ENCODE measurements at regions not wholly inside any gene's neighbourhood (a gene's known extent, or its start where the extent isn't known, plus 50 kb on each side); places are given as distances from the start of the nearest gene placed in this dataset.

GRCh38 chr13:84303035-84303434 is 420.8 kb upstream of the SLITRK1 start:
- no peak for DNase-seq (ENCODE audit: extremely low read depth, low read depth)
- TF ChIP-seq CTCF (IDR thresholded peaks at IDR 0.05; ENCODE audit: low read depth, low read length): no peak

DNA sequence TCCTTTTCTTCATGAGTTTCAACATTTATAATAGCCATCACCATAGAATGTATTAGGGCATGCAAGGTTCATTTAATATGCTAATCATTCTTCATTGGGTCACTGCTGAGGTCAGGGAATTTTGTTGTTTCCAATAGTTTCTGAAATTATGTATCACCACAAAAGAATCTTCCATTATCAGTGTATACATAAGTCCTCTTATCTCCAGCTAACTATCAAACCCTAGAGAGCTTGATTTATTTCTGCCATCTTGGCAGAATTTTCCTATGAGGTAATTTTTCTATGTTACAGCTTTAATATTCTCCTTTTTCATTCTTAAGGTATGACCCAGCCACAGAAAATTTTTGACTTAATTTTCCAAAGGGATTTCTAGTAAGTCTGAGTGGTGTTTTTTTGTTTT is 415.0 kb upstream of the SLITRK1 start:
- TF ChIP-seq CTCF (IDR thresholded peaks at IDR 0.05; ENCODE audit: low read depth, low read length): no peak
- DNase-seq (ENCODE audit: extremely low read depth, low read depth): no peak

GRCh38 chr13:84296401-84296800 is 414.1 kb upstream of the SLITRK1 start:
- no peak for DNase-seq (ENCODE audit: extremely low read depth, low read depth)
- TF ChIP-seq CTCF (IDR thresholded peaks at IDR 0.05; ENCODE audit: low read depth, low read length): no peak

- DNase-seq (ENCODE audit: extremely low read depth, low read depth): no peak
- TF ChIP-seq CTCF (IDR thresholded peaks at IDR 0.05; ENCODE audit: low read depth, low read length): no peak
These were observed 412.3 kb upstream of the SLITRK1 start for GRCh38 chr13:84294576-84294975.

DNA sequence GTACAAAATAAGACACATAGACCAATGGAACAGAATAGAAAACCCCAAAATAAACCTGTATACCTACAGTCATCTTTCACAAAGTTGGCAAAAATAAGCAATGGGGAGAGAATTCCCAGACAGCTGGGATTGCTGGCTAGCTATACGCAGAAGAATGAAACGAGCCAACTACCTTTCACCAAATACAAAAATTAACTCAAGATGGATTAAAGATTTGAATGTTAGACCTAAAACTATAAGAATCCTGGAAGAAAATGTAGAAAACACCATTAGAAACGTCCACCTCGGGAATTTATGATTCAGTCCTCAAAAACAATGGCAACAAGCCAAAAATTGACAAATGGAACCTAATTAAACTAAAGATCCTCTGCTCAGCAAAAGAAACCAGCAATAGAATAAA is 408.1 kb upstream of the SLITRK1 start:
- no peak for TF ChIP-seq CTCF (IDR thresholded peaks at IDR 0.05; ENCODE audit: low read depth, low read length)
- no peak for DNase-seq (ENCODE audit: extremely low read depth, low read depth)

DNA sequence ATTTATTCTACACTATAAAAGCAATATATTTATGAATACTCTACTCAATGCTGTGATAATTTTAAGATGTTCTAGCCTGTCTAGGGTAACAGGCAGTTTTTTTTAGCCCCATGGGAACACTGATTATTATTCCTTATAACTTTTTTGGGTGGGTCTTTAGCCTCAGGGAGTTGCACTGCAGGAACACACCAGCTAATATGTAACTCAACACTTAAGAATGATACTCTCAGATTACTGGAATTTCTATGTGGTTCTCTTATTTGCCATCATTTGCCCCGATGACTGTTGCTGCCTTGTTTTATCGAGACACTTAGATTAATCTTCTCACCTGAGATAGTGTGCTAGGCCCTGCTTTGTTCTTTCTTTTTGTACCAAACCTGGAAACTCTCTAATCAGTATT is 396.9 kb upstream of the SLITRK1 start:
- TF ChIP-seq CTCF (IDR thresholded peaks at IDR 0.05; ENCODE audit: low read depth, low read length): no peak
- no peak for DNase-seq (ENCODE audit: extremely low read depth, low read depth)

DNA sequence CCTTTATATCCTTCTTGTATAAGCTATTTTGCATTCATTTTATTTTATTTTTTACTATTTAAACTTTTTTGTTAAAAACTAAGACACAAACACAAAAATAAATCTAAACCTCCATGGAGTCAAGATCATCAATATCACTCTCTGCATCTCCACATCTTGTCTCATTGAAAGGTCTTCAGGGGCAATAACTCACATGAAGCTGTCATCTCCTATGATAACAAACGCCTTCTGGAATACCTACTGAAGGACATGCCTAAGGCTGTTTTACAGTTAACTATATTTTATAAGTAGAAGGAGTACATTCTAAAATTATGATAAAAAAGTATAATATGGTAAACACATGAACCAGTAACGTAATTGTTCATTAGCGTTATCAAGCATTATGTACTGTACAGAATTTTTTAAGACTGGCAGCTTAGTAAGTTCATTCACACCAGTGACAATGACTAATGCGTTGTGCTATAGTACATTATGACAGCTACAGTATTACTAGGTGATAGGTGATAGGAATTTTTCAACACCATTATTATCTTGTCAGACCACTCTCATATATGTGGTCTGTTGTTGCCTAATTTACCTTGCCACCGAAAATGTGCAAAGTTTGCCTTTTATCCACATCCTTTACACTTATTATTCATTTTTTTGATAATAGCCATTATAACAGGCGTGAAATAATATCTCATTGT is 390.7 kb upstream of the SLITRK1 start:
- TF ChIP-seq CTCF (IDR thresholded peaks at IDR 0.05; ENCODE audit: low read depth, low read length): no peak
- DNase-seq (ENCODE audit: extremely low read depth, low read depth): no peak

All from AG09319 (cell line).